WTC11 (cell line): ENCODE measurements at regions not wholly inside any gene's neighbourhood (a gene's known extent, or its start where the extent isn't known, plus 50 kb on each side); places are given as distances from the start of the nearest gene placed in this dataset.

Experiments used
- ATAC-seq: fragments of 200-7000 bp; cut with Tn5 transposase; 2 replicates; pipeline ENCODE4 v1.10.0; 2021; ENCODE audit warnings: mild to moderate bottlenecking, moderate library complexity
- CTCF ChIA-PET: fragments of 300-600 bp; sonication (Branson Sonifier 250); formaldehyde crosslinking; loops from one replicate; lab custom pipeline; 2021; ENCODE audit warnings: antibody characterized with exemption; lab: Charles Lee
- POLR2A ChIA-PET: fragments of 350-600 bp; sonication (Branson Sonifier 250); formaldehyde crosslinking; loops from one replicate; lab custom pipeline; 2021; ENCODE audit warnings: antibody characterized with exemption; lab: Charles Lee
- DNase-seq: peaks from one replicate; pipeline ENCODE4 v3.0.0; 2021; ENCODE audit warnings: low spot score
- H3K27ac Mint-ChIP-seq: 2 replicates; pipeline ENCODE4 v1.8.0; 2021; ENCODE audit warnings: mixed read lengths
- H3K27me3 Mint-ChIP-seq: 2 replicates; pipeline ENCODE4 v1.8.0; 2021; ENCODE audit warnings: low read depth, mild to moderate bottlenecking, moderate library complexity, mixed read lengths
- H3K36me3 Mint-ChIP-seq: 2 replicates; pipeline ENCODE4 v1.8.0; 2021; ENCODE audit warnings: mixed read lengths
- H3K4me1 Mint-ChIP-seq: 2 replicates; pipeline ENCODE4 v1.8.0; 2022; ENCODE audit warnings: mixed read lengths
- H3K4me3 Mint-ChIP-seq: 2 replicates; pipeline ENCODE4 v1.8.0; 2021; ENCODE audit warnings: mild to moderate bottlenecking, moderate library complexity, mixed read lengths
- H3K9me3 Mint-ChIP-seq: 2 replicates; pipeline ENCODE4 v1.8.0; 2021; ENCODE audit warnings: mixed read lengths
- CREM ChIP-seq: sonication (generic); formaldehyde crosslinking; IDR thresholded peaks from 2 replicates; pipeline ENCODE4 v1.8.1; 2022; ENCODE audit warnings: mild to moderate bottlenecking, missing genetic modification reagents, moderate library complexity
- ELF4 ChIP-seq: sonication (generic); formaldehyde crosslinking; IDR thresholded peaks from 2 replicates; pipeline ENCODE4 v1.8.1; 2022; ENCODE audit warnings: low read depth, mild to moderate bottlenecking, moderate library complexity, missing genetic modification reagents
- ETV6 ChIP-seq: sonication (generic); formaldehyde crosslinking; IDR thresholded peaks from 2 replicates; pipeline ENCODE4 v1.8.1; 2022; ENCODE audit warnings: mild to moderate bottlenecking, missing genetic modification reagents
- FOXJ3 ChIP-seq: sonication (generic); formaldehyde crosslinking; IDR thresholded peaks from 2 replicates; pipeline ENCODE4 v1.9.0; 2021; ENCODE audit warnings: missing genetic modification reagents, mild to moderate bottlenecking, borderline replicate concordance
- FOXK1 ChIP-seq: sonication (generic); formaldehyde crosslinking; IDR thresholded peaks from 2 replicates; pipeline ENCODE4 v1.8.0; 2022; ENCODE audit warnings: mild to moderate bottlenecking, moderate library complexity, missing genetic modification reagents
- GABPB1 ChIP-seq: sonication (generic); formaldehyde crosslinking; IDR thresholded peaks from 2 replicates; pipeline ENCODE4 v1.8.1; 2023; ENCODE audit warnings: mild to moderate bottlenecking, missing genetic modification reagents
- GRHL2 ChIP-seq: fragments of 250-450 bp; sonication (Bioruptor Pico); IDR thresholded peaks from 2 replicates; pipeline ENCODE4 v1.8.0; 2022; ENCODE audit warnings: mild to moderate bottlenecking, moderate library complexity; ENCODE audit not compliant: insufficient replicate concordance, severe bottlenecking
- JAZF1 ChIP-seq: fragments of 250-450 bp; sonication (Bioruptor Pico); IDR thresholded peaks from 2 replicates; pipeline ENCODE4 v1.9.0; 2021; ENCODE audit warnings: moderate library complexity, mild to moderate bottlenecking, inconsistent platforms
- KAT7 ChIP-seq: sonication (generic); formaldehyde crosslinking; IDR thresholded peaks from 2 replicates; pipeline ENCODE4 v1.8.1; 2023; ENCODE audit warnings: missing genetic modification reagents, mild to moderate bottlenecking, borderline replicate concordance
- NFE2L1 ChIP-seq: sonication (generic); formaldehyde crosslinking; IDR thresholded peaks from 2 replicates; pipeline ENCODE4 v1.8.1; 2023; ENCODE audit warnings: missing genetic modification reagents
- RELA ChIP-seq: sonication (generic); formaldehyde crosslinking; IDR thresholded peaks from 2 replicates; pipeline ENCODE4 v1.8.1; 2022; ENCODE audit warnings: missing genetic modification reagents, mild to moderate bottlenecking, borderline replicate concordance
- SMAD4 ChIP-seq: sonication (generic); formaldehyde crosslinking; IDR thresholded peaks from 2 replicates; pipeline ENCODE4 v1.8.0; 2022; ENCODE audit warnings: mild to moderate bottlenecking, missing genetic modification reagents
- SOX15 ChIP-seq: fragments of 250-450 bp; sonication (Bioruptor Pico); IDR thresholded peaks from 2 replicates; pipeline ENCODE4 v1.9.0; 2021; ENCODE audit warnings: mild to moderate bottlenecking
- ZBTB21 ChIP-seq: sonication (generic); formaldehyde crosslinking; IDR thresholded peaks from 2 replicates; pipeline ENCODE4 v1.8.1; 2023; ENCODE audit warnings: mild to moderate bottlenecking, missing genetic modification reagents, borderline replicate concordance
- ZNF396 ChIP-seq: fragments of 250-450 bp; sonication (Bioruptor Pico); IDR thresholded peaks from 2 replicates; pipeline ENCODE4 v1.8.0; 2021; ENCODE audit warnings: mild to moderate bottlenecking, moderate library complexity, borderline replicate concordance
- ZNF671 ChIP-seq: fragments of 250-450 bp; sonication (Bioruptor Pico); IDR thresholded peaks from 2 replicates; pipeline ENCODE4 v1.8.0; 2021; ENCODE audit warnings: mild to moderate bottlenecking
- TF ChIP-seq, protein P1 (sequence below): sonication (generic); formaldehyde crosslinking; IDR thresholded peaks from 2 replicates; pipeline ENCODE4 v1.8.1; 2022; ENCODE audit warnings: missing genetic modification reagents, borderline replicate concordance
- TF ChIP-seq, protein P2 (sequence below): sonication (generic); formaldehyde crosslinking; IDR thresholded peaks from 2 replicates; pipeline ENCODE4 v1.8.1; 2022; ENCODE audit warnings: low read depth, mild to moderate bottlenecking, moderate library complexity, missing genetic modification reagents, borderline replicate concordance
- TF ChIP-seq, protein P3 (sequence below): fragments of 250-450 bp; sonication (Bioruptor Pico); IDR thresholded peaks from 2 replicates; pipeline ENCODE4 v1.9.0; 2021; ENCODE audit warnings: moderate library complexity, mild to moderate bottlenecking, inconsistent platforms, borderline replicate concordance
- TF ChIP-seq, protein P4 (sequence below): sonication (generic); formaldehyde crosslinking; IDR thresholded peaks from 2 replicates; pipeline ENCODE4 v1.8.1; 2022; ENCODE audit warnings: mild to moderate bottlenecking, missing genetic modification reagents, moderate library complexity, borderline replicate concordance
- TF ChIP-seq, protein P5 (sequence below): fragments of 250-450 bp; sonication (Bioruptor Pico); conservative IDR thresholded peaks from 2 replicates; pipeline ENCODE4 v1.9.0; 2021; ENCODE audit warnings: mild to moderate bottlenecking
- TF ChIP-seq, protein P6 (sequence below): sonication (generic); formaldehyde crosslinking; IDR thresholded peaks from 2 replicates; pipeline ENCODE4 v1.8.1; 2023; ENCODE audit warnings: mild to moderate bottlenecking, moderate library complexity, missing genetic modification reagents

DNA sequence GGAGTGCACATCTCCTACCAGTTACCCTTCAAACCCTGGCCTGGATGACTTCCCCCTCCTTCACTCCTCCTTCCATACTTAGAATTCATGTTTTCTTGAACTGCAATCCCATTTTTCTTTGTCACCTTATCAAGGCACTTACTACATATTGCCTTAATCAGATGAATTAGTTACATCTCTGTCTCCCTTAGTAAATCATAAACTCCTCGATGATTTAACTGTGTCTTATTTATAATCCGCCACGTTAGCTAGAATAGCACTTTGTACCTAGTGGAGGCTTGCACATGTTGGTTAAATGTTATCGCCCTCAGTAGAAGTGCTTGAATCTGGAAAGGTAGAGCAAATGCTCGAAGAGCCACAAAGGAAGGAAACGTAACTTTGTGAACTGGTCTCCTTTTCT, 94.7 kb upstream of the RAB11FIP2 start:
- TF ChIP-seq ETV6 (CRISPR knock-in tag) (no peak), KAT7 (no peak), FOXJ3 (CRISPR knock-in tag) (no peak), RELA (CRISPR knock-in tag) (no peak)
- TF ChIP-seq, protein P1, sequence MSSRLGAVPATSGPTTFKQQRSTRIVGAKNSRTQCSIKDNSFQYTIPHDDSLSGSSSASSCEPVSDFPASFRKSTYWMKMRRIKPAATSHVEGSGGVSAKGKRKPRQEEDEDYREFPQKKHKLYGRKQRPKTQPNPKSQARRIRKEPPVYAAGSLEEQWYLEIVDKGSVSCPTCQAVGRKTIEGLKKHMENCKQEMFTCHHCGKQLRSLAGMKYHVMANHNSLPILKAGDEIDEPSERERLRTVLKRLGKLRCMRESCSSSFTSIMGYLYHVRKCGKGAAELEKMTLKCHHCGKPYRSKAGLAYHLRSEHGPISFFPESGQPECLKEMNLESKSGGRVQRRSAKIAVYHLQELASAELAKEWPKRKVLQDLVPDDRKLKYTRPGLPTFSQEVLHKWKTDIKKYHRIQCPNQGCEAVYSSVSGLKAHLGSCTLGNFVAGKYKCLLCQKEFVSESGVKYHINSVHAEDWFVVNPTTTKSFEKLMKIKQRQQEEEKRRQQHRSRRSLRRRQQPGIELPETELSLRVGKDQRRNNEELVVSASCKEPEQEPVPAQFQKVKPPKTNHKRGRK (CRISPR knock-in tag): no peak
- TF ChIP-seq, protein P2, sequence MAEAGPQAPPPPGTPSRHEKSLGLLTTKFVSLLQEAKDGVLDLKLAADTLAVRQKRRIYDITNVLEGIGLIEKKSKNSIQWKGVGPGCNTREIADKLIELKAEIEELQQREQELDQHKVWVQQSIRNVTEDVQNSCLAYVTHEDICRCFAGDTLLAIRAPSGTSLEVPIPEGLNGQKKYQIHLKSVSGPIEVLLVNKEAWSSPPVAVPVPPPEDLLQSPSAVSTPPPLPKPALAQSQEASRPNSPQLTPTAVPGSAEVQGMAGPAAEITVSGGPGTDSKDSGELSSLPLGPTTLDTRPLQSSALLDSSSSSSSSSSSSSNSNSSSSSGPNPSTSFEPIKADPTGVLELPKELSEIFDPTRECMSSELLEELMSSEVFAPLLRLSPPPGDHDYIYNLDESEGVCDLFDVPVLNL: no peak
- TF ChIP-seq, protein P3, sequence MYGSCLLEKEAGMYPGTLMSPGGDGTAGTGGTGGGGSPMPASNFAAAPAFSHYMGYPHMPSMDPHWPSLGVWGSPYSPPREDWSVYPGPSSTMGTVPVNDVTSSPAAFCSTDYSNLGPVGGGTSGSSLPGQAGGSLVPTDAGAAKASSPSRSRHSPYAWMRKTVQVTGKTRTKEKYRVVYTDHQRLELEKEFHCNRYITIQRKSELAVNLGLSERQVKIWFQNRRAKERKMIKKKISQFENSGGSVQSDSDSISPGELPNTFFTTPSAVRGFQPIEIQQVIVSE (CRISPR knock-in tag): no peak
- TF ChIP-seq, protein P4, sequence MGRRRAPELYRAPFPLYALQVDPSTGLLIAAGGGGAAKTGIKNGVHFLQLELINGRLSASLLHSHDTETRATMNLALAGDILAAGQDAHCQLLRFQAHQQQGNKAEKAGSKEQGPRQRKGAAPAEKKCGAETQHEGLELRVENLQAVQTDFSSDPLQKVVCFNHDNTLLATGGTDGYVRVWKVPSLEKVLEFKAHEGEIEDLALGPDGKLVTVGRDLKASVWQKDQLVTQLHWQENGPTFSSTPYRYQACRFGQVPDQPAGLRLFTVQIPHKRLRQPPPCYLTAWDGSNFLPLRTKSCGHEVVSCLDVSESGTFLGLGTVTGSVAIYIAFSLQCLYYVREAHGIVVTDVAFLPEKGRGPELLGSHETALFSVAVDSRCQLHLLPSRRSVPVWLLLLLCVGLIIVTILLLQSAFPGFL (CRISPR knock-in tag): no peak
- ATAC-seq: no peak
- CTCF ChIA-PET: no interaction called here

DNA sequence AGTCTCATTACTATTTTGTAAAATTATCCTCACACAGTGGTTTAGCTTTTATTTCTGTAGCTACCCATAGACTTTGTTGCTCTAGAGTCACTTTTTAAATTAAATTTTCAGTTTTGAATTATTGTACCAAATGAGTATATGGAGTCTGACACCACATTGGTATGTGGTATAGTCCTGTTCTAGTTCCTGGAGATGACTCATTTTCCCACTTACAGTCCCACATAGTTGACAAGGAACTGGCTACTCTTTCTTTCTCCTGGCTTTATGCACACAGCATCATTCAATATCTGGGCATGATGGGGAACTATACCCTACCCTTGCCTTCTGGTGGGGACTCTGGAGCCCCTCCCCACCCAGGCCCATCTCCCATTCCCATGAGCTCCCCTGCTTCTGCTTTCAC, 92.6 kb upstream of the RAB11FIP2 start:
- no peak for ATAC-seq
- Mint-ChIP-seq H3K4me3 (no peak overlapping the region), H3K27me3 (no peaks in the 10 kb centered on the region), H3K36me3 (no peaks in the 10 kb centered on the region), H3K4me1 (no peaks in the 10 kb centered on the region), H3K9me3 (peaks cover 4% of the 10 kb centered on the region), H3K27ac (no peak overlapping the region)
- TF ChIP-seq JAZF1 (CRISPR knock-in tag) (no peak), GABPB1 (CRISPR knock-in tag) (no peak), ZBTB21 (CRISPR knock-in tag) (no peak), SMAD4 (CRISPR knock-in tag) (no peak), ELF4 (no peak), KAT7 (no peak), FOXK1 (CRISPR knock-in tag) (no peak), CREM (CRISPR knock-in tag) (no peak), SOX15 (CRISPR knock-in tag) (no peak), NFE2L1 (CRISPR knock-in tag) (no peak), ZNF671 (CRISPR knock-in tag) (no peak), GRHL2 (CRISPR knock-in tag) (no peak), ZNF396 (CRISPR knock-in tag) (no peak)
- TF ChIP-seq, protein P2: no peak
- TF ChIP-seq, protein P3 (CRISPR knock-in tag): no peak
- TF ChIP-seq, protein P5, sequence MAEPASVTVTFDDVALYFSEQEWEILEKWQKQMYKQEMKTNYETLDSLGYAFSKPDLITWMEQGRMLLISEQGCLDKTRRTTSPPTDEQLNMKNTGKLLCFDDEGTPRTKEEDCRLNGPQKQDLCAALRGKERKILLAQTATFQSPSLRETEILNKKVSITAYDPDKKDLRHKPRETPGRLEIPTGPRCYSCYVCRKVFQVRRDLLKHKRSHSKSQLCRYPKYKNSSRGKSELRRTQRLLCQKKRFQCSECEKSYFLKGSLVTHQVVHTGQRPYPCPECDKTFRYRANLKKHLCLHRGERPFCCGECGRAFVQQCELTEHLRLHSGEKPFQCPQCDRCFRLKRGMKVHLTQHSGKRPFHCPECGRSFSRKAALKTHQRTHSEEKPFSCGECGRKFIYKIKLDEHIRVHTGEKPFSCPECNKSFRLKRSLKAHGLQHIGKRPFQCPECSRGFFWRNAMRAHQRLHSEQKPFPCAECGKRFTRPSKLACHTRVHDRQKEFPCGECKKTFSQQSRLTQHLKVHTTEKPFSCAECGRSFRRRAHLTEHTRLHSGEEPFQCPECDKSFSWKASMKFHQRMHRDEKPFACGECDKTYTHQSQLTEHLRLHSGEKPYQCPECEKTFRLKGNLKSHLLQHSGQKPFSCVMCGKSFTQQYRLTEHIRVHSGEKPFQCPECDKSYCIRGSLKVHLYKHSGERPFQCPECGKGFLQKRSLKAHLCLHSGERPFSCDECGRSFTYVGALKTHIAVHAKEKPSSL: no peak
- TF ChIP-seq, protein P6, sequence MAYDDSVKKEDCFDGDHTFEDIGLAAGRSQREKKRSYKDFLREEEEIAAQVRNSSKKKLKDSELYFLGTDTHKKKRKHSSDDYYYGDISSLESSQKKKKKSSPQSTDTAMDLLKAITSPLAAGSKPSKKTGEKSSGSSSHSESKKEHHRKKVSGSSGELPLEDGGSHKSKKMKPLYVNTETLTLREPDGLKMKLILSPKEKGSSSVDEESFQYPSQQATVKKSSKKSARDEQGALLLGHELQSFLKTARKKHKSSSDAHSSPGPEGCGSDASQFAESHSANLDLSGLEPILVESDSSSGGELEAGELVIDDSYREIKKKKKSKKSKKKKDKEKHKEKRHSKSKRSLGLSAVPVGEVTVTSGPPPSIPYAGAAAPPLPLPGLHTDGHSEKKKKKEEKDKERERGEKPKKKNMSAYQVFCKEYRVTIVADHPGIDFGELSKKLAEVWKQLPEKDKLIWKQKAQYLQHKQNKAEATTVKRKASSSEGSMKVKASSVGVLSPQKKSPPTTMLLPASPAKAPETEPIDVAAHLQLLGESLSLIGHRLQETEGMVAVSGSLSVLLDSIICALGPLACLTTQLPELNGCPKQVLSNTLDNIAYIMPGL: no peak
- CTCF ChIA-PET: no interaction called here
- POLR2A ChIA-PET: no interaction called here
- no peak for DNase-seq

More for the DNA sequence above, 94.7 kb upstream of the RAB11FIP2 start:
- H3K4me3 Mint-ChIP-seq: no peak overlapping the region
- no peak overlapping the region for H3K27ac Mint-ChIP-seq
- no peaks in the 10 kb centered on the region for H3K36me3 Mint-ChIP-seq
- H3K27me3 Mint-ChIP-seq: no peaks in the 10 kb centered on the region
- no peaks in the 10 kb centered on the region for H3K4me1 Mint-ChIP-seq
- H3K9me3 Mint-ChIP-seq: no peaks in the 10 kb centered on the region
- POLR2A ChIA-PET: no interaction called here
- DNase-seq: no peak
